Uterus (tissue), 2 donors: ENCODE measurements at regions not wholly inside any gene's neighbourhood (a gene's known extent, or its start where the extent isn't known, plus 50 kb on each side); places are given as distances from the start of the nearest gene placed in this dataset.
"Not testable (repeated sequence)": the region's sequence is repeated elsewhere in the genome, so short reads cannot be mapped to it uniquely, and the experiment has no call there.

Experiments used
- POLR2A ChIP-seq, 2 donors: fragments of 450-650 bp; IDR thresholded peaks; one replicate each; pipeline ENCODE4 v1.6.1; 2016; ENCODE audit warnings: antibody characterized with exemption in 2 of 2, mild to moderate bottlenecking in 1 of 2, moderate library complexity in 1 of 2
- TF ChIP-seq, protein P1 (sequence below), 4 experiments: fragments of 200-600 bp in 2 of 4; fragments of 450-650 bp in 2 of 4; sonication (generic) in 2 of 4; IDR thresholded peaks; one replicate each; pipeline ENCODE4 v1.5.1; 2016 to 2019; ENCODE audit warnings: antibody characterized with exemption in 4 of 4, mild to moderate bottlenecking in 2 of 4, moderate library complexity in 1 of 4

DNA sequence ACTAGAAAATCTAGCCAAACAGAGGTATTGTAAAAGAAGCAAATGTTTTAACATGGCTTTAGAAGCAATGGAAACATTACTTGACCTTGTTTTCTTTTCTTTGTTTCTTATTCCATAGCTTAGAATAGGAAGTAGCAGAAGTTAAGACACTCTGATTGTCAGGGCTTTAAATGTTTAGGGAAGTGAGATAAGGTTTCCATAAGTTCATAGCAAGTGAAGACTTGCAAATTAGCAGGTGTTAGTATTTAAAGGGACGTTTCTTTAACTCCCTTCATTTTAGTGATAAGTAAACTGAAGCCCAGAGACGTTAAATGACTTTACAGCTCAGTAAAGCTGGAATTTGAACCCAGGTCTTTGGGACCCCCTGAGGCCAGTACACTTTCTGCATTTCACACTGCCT, 338.7 kb upstream of the NOTCH2NLA start:
- TF ChIP-seq, protein P1, sequence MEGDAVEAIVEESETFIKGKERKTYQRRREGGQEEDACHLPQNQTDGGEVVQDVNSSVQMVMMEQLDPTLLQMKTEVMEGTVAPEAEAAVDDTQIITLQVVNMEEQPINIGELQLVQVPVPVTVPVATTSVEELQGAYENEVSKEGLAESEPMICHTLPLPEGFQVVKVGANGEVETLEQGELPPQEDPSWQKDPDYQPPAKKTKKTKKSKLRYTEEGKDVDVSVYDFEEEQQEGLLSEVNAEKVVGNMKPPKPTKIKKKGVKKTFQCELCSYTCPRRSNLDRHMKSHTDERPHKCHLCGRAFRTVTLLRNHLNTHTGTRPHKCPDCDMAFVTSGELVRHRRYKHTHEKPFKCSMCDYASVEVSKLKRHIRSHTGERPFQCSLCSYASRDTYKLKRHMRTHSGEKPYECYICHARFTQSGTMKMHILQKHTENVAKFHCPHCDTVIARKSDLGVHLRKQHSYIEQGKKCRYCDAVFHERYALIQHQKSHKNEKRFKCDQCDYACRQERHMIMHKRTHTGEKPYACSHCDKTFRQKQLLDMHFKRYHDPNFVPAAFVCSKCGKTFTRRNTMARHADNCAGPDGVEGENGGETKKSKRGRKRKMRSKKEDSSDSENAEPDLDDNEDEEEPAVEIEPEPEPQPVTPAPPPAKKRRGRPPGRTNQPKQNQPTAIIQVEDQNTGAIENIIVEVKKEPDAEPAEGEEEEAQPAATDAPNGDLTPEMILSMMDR (IDR thresholded peaks at IDR 0.05), result not testable (repeated sequence)
- TF ChIP-seq POLR2A (IDR thresholded peaks at IDR 0.05), result not testable (repeated sequence)
